ENCODE measurements at regions not wholly inside any gene's neighbourhood (a gene's known extent, or its start where the extent isn't known, plus 50 kb on each side); places are given as distances from the start of the nearest gene placed in this dataset.

DNA sequence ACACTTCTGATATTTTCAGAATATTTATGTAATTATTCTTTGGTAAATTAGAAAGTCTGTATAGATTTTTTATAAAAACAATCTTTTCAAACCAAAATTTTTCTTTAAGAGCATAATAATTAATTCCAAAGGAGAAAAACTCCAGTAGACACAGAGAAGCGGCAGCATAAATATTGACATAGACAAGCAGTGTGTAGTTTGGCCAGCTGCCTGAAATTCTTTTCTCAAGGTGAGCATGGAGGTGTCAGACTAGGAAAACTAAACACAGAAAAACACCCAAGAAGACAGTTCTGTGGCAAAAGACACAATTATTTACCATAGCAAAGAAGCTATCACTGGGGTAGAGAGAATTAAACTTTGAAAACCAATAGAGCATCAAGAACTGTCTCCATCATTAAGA, 82.4 kb downstream of the KLF6 start:
- DNase-seq (ENCODE audit: low read depth) = no peak
- H3K4me3 ChIP-seq (ENCODE audit: low read depth, low read length) = no peak overlapping the region
- TF ChIP-seq, protein P1, sequence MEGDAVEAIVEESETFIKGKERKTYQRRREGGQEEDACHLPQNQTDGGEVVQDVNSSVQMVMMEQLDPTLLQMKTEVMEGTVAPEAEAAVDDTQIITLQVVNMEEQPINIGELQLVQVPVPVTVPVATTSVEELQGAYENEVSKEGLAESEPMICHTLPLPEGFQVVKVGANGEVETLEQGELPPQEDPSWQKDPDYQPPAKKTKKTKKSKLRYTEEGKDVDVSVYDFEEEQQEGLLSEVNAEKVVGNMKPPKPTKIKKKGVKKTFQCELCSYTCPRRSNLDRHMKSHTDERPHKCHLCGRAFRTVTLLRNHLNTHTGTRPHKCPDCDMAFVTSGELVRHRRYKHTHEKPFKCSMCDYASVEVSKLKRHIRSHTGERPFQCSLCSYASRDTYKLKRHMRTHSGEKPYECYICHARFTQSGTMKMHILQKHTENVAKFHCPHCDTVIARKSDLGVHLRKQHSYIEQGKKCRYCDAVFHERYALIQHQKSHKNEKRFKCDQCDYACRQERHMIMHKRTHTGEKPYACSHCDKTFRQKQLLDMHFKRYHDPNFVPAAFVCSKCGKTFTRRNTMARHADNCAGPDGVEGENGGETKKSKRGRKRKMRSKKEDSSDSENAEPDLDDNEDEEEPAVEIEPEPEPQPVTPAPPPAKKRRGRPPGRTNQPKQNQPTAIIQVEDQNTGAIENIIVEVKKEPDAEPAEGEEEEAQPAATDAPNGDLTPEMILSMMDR (IDR thresholded peaks at IDR 0.05; ENCODE audit: insufficient read depth, low read depth, low read length, missing control alignments) = no peak

DNA sequence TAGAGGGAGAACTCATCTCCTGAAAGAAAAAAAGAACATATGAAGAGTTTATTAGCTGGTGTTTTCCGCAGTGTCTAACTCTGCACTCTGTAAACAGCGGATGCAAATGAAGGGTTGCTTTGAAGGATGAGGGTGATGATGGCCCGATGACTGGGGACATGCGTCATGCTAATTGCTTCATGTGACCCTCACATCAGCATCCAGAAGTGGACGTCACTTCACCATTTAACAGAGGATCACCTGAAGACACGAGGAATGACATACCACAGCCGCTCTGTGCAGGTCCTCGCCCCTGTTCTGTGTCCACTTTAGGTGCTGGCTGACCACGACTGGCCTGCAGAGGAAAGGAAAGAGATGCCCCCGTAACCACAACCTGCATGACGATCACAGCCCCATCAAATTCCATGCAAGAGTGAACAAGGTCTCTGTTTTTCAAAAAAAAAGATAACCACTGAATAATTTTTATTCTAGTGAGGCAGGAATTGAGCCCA, 82.9 kb downstream of the KLF6 start:
- H3K4me3 ChIP-seq (ENCODE audit: low read depth, low read length) = no peak overlapping the region
- TF ChIP-seq, protein P1 (IDR thresholded peaks at IDR 0.05; ENCODE audit: insufficient read depth, low read depth, low read length, missing control alignments) = no peak

DNA sequence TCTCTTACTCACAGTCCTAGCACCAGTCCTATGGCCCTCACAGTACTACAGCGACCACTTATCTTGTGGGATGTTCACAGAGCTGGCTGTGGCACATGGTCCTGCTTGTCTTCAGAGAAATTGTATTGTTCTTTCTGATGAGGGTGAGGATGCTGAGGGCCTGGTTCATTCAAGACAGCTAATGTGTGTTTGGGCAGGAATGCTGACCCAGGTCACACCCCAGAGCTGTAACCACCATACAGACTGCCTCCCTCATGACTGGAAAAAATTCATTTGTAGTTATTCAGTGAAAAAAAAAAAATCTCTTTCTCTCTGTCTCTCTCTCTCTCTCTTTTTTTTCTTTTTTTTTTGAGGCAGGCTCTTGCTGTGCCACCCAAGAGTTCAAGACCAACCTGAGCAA, 83.5 kb downstream of the KLF6 start:
- H3K4me3 ChIP-seq (ENCODE audit: low read depth, low read length) = no peak overlapping the region
- no peak for DNase-seq (ENCODE audit: low read depth)
- TF ChIP-seq, protein P1 (IDR thresholded peaks at IDR 0.05; ENCODE audit: insufficient read depth, low read depth, low read length, missing control alignments) = no peak

More for the DNA sequence above, 82.9 kb downstream of the KLF6 start:
- DNase-seq (ENCODE audit: low read depth) = no peak

DNA sequence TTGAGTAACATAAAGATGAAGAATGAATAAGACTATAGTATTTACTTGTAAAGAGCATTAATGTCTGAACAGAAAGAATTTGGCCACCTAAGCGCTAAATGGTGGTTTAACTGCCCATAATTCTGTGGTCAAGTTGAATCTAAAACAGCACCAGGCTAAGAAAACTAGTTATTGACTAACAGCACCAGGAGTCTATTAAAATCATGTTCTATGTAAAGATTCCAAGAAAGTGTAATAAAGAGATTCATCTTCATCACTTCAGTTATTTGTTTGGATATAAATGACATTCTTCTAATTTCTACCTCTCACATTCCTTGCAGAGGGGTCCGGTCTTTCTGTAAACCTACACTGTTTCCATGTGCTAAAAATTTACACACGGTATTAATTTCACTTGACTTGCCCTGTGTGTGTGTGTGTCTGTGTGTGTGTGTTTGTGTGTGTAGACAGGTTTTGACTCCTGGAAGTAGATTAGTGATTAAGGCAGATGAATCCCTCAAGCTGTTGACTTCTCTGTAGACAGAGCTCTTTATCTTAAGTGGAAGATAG, 84.4 kb downstream of the KLF6 start:
- H3K4me3 ChIP-seq (ENCODE audit: low read depth, low read length) = no peak overlapping the region
- TF ChIP-seq, protein P1 (IDR thresholded peaks at IDR 0.05; ENCODE audit: insufficient read depth, low read depth, low read length, missing control alignments) = no peak
- no peak for DNase-seq (ENCODE audit: low read depth)

DNA sequence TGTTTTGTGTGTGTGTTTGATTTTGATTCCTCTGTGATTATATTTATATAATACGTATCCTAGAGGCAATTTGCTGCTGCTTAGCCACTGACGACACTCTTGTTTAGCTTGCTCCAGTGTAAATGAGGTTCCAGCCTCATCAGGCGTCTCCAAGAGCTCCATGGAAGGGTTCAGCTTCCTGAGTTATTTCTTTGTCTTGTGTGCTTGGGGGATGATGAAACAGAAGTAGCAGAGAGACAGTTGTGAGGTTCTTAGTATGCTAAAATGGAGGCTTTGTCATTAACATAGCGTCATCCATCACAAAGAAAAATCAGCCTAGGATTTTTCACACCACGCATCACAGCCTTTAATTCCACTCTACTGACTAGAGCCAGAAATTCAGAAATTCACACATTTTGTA, 85.1 kb downstream of the KLF6 start:
- no peak overlapping the region for H3K4me3 ChIP-seq (ENCODE audit: low read depth, low read length)
- no peak for DNase-seq (ENCODE audit: low read depth)
- TF ChIP-seq, protein P1 (IDR thresholded peaks at IDR 0.05; ENCODE audit: insufficient read depth, low read depth, low read length, missing control alignments) = no peak

DNA sequence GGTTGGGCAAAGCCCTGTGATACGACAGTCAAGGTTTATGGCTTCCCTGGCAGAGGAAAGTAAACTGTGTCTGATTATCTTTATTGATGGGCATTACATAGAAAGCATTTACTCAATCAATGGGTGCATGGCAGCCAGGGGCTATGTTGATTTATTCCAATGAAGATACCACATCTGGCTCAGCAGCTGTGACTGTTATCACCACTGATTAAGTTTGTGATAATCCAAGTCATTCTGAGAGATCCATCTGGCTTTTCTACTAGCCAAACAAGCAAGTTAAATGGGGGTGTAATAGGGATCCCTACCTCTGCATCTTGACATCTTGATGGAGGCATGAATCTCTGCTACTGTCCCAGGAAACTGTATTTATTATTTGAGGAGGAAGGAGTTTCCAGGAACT, 86.7 kb downstream of the KLF6 start:
- no peak for DNase-seq (ENCODE audit: low read depth)
- H3K4me3 ChIP-seq (ENCODE audit: low read depth, low read length) = no peak overlapping the region
- TF ChIP-seq, protein P1 (IDR thresholded peaks at IDR 0.05; ENCODE audit: insufficient read depth, low read depth, low read length, missing control alignments) = no peak

DNA sequence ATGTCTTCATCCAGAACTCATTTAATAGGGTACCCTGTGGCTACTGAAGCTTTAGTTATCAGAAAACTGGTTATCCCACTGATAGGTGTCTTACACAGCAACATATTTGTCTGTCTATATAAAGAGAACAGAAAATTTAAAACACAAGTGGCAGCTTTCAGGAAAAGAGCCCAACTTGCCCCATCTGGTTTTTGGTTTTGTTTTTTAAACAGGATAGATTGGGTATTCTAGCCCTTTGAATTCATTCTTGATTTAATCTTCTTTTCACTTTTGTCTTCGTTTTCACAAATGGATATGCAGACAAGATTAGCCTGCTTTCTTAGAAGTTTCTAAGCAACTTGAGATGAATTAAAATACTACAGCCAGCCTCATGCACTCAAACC, 91.3 kb downstream of the KLF6 start:
- TF ChIP-seq, protein P1 (IDR thresholded peaks at IDR 0.05; ENCODE audit: insufficient read depth, low read depth, low read length, missing control alignments) = no peak
- DNase-seq (ENCODE audit: low read depth) = no peak
- H3K4me3 ChIP-seq (ENCODE audit: low read depth, low read length) = no peak overlapping the region
